Tibial artery (tissue), 4 donors: ENCODE measurements at regions not wholly inside any gene's neighbourhood (a gene's known extent, or its start where the extent isn't known, plus 50 kb on each side); places are given as distances from the start of the nearest gene placed in this dataset.
"Not testable (repeated sequence)": the region's sequence is repeated elsewhere in the genome, so short reads cannot be mapped to it uniquely, and the experiment has no call there.

ENCODE experiments used
- DNase-seq, 2 donors: peaks; one replicate each; pipeline ENCODE4 v3.0.0-alpha.2; 2019
- H3K27ac ChIP-seq, 2 donors: fragments of 200-600 bp; sonication (generic) in 1 of 2; 1 replicate in 1 of 2; 2 replicates in 1 of 2; pipeline ENCODE4 v1.5.1; 2018 to 2019; ENCODE audit warnings: mild to moderate bottlenecking in 1 of 2
- H3K27me3 ChIP-seq, 2 donors: fragments of 200-600 bp; sonication (generic) in 1 of 2; one replicate each; pipeline versions ENCODE4 v1.5.1 to v1.6.0; 2016 to 2019
- H3K36me3 ChIP-seq, 3 donors: fragments of 200-600 bp; sonication (generic) in 2 of 3; one replicate each; pipeline ENCODE4 v1.5.1; 2016 to 2019; ENCODE audit warnings: mild to moderate bottlenecking in 2 of 3
- H3K4me1 ChIP-seq, 4 donors: fragments of 200-600 bp; sonication (generic) in 2 of 4; 1 replicate in 3 of 4; 2 replicates in 1 of 4; pipeline ENCODE4 v1.5.1; 2016 to 2019
- H3K4me3 ChIP-seq, 2 donors: fragments of 200-600 bp; sonication (generic) in 1 of 2; 1 replicate in 1 of 2; 2 replicates in 1 of 2; pipeline ENCODE4 v1.5.1; 2018 to 2019; ENCODE audit warnings: mild to moderate bottlenecking in 2 of 2
- H3K9me3 ChIP-seq, 3 donors: fragments of 200-600 bp; sonication (generic) in 1 of 3; one replicate each; pipeline ENCODE4 v1.5.1; 2016 to 2019
- intact Hi-C: fragments of 100-400 bp; cut with DNase I; formaldehyde crosslinking; loops from one replicate; pipeline ENCODE4 v1.15.0; 2023; ENCODE audit warnings: low total_unique reads
- TF ChIP-seq, protein P1 (sequence below), 2 experiments: fragments of 200-600 bp in 1 of 2; fragments of 450-650 bp in 1 of 2; IDR thresholded peaks; one replicate each; pipeline ENCODE4 v1.5.1; 2017 to 2019; ENCODE audit warnings: antibody characterized with exemption in 2 of 2, mild to moderate bottlenecking in 1 of 2, moderate library complexity in 1 of 2

DNA sequence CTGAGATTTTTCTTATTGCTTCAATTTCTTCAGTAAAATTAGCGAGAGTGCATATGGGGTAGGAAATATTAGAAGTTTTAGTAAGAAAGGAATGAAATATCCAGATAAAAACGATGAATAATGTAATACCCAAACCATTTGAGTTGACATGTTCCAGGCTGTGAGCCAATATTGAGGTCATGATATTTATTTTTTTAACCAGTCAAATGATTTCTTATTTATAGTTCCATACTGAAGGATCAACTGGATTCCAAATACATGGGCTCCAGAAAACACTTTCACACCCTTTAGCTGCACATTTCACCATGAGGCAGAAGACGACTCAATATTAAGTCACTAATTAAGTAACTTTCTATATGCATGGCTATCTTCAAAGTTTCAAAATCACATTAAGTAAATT is 312.5 kb downstream of the PPP1R3A start:
- Histone ChIP-seq H3K4me3 (no peak overlapping the region), H3K36me3 (no peaks in the 10 kb centered on the region), H3K9me3 (no peaks in the 10 kb centered on the region), H3K27ac (no peak overlapping the region), H3K27me3 (no peaks in the 10 kb centered on the region), H3K4me1 (peaks cover 0 to 38% (median 0%) of the 10 kb centered on the region in 4 donors)
- TF ChIP-seq, protein P1, sequence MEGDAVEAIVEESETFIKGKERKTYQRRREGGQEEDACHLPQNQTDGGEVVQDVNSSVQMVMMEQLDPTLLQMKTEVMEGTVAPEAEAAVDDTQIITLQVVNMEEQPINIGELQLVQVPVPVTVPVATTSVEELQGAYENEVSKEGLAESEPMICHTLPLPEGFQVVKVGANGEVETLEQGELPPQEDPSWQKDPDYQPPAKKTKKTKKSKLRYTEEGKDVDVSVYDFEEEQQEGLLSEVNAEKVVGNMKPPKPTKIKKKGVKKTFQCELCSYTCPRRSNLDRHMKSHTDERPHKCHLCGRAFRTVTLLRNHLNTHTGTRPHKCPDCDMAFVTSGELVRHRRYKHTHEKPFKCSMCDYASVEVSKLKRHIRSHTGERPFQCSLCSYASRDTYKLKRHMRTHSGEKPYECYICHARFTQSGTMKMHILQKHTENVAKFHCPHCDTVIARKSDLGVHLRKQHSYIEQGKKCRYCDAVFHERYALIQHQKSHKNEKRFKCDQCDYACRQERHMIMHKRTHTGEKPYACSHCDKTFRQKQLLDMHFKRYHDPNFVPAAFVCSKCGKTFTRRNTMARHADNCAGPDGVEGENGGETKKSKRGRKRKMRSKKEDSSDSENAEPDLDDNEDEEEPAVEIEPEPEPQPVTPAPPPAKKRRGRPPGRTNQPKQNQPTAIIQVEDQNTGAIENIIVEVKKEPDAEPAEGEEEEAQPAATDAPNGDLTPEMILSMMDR (IDR thresholded peaks at IDR 0.05): no peak
- DNase-seq: no peak
- intact Hi-C loops: no loop called here

DNA sequence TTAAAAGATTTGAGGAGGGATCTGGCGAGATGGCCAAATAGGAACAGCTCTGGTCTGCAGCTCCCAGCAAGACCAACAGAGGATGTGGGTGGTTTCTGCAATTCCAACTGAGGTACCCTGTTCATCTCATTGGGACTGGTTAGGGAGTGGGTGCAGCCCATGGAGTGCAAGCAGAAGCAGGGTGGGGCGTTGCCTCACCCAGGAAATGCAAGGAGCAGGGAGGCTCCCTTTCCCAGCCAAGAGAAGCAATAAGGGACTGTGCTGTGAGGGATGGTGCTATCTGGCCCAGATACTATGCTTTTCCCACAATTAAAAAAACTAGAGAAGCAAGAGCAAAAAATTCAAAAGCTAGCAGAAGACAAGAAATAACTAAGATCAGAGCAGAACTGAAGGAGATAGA is 318.4 kb downstream of the PPP1R3A start:
- H3K27ac ChIP-seq, H3K27me3 ChIP-seq, H3K9me3 ChIP-seq, H3K36me3 ChIP-seq, intact Hi-C loops, DNase-seq, H3K4me3 ChIP-seq: not testable (repeated sequence)
- H3K4me1 ChIP-seq: peaks cover 0 to 14% (median 0%) of the 10 kb centered on the region in 4 donors

DNA sequence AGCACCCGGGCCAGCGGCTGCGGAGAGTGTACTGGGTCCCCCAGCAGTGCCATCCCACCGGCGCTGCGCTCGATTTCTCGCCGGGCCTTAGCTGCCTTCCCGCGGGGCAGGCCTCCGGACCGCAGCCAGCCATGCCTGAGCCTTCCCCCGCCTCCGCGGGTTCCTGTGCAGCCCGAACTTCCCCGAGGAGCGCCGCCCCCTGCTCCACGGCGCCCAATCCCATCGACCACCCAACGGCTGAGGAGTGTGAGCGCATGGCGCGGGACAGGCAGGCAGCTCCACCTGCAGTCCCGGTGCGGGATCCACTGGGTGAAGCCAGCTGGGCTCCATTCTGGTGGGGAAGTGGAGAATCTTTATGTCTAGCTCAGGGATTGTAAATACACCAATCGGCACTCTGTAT is 325.4 kb downstream of the PPP1R3A start:
- DNase-seq, intact Hi-C loops, H3K36me3 ChIP-seq: not testable (repeated sequence)

DNA sequence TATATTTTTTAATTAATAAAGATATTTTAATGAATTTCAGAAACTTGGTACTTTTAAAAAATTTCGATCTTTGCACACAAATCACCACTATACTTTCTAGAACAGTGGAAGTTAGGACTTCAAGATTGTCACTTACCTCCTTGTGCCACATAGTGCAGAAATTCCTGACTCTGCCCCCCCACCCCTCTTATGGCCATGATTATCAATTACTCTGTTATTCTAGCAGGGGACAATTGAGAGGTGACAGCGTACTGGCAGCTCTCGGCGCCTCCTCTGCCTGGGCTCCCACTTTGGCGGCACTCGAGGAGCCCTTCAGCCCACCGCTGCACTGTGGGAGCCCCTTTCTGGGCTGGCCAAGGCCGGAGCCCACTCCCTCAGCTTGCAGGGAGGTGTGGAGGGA is 325.9 kb downstream of the PPP1R3A start:
- H3K36me3 ChIP-seq, intact Hi-C loops, H3K4me3 ChIP-seq, H3K27ac ChIP-seq, H3K4me1 ChIP-seq, H3K9me3 ChIP-seq, H3K27me3 ChIP-seq, DNase-seq: not testable (repeated sequence)

More for the DNA sequence above, 325.4 kb downstream of the PPP1R3A start:
- H3K27me3 ChIP-seq, H3K9me3 ChIP-seq, H3K27ac ChIP-seq, H3K4me3 ChIP-seq, H3K4me1 ChIP-seq: not testable (repeated sequence)

DNA sequence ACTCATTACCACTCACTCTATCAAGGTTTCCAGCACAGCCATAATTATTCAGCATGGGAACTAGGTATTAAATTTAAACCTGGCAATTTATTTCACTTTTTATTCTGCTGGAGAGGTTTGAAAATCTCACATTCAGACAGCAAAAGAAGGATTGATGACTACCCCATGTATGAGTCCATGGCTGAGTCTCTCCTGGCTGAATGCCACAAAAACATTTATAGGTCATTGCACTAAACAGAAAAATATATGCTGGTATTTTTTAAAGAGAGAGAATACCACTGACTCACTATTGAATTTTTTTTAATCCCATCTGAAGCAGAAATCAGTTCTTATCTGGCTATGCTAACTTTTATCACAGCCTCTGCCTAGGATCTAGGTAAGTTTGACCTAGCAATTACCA is 336.3 kb downstream of the PPP1R3A start:
- no peak overlapping the region for H3K4me3 ChIP-seq
- TF ChIP-seq, protein P1 (IDR thresholded peaks at IDR 0.05): no peak
- DNase-seq: no peak
- no peak overlapping the region for H3K27ac ChIP-seq
- H3K4me1 ChIP-seq: no peaks in the 10 kb centered on the region
- H3K9me3 ChIP-seq: no peaks in the 10 kb centered on the region
- intact Hi-C loops: no loop called here
- no peaks in the 10 kb centered on the region for H3K27me3 ChIP-seq
- no peaks in the 10 kb centered on the region for H3K36me3 ChIP-seq

DNA sequence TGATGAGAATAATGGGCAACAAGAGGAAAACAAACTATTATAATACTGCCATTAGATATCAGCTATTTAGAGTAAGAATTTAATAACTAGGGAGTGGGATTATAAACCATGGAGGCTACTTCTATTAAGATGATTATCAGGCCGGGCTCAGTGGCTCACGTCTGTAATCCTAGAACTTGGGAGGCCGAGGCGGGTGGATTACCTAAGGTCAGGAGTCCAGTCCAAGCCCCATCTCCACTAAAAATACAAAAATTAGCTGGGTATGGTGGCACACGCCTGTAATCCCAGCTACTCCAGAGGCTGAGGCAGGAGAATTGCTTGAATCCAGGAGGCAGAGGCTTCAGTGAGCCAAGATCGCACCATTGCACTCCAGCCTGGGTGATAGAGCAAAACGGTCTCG is 355.6 kb downstream of the PPP1R3A start:
- DNase-seq, H3K36me3 ChIP-seq, H3K27me3 ChIP-seq, H3K27ac ChIP-seq, intact Hi-C loops, H3K4me3 ChIP-seq, H3K9me3 ChIP-seq: not testable (repeated sequence)
- H3K4me1 ChIP-seq: peaks cover 0 to 21% (median 6%) of the 10 kb centered on the region in 4 donors

DNA sequence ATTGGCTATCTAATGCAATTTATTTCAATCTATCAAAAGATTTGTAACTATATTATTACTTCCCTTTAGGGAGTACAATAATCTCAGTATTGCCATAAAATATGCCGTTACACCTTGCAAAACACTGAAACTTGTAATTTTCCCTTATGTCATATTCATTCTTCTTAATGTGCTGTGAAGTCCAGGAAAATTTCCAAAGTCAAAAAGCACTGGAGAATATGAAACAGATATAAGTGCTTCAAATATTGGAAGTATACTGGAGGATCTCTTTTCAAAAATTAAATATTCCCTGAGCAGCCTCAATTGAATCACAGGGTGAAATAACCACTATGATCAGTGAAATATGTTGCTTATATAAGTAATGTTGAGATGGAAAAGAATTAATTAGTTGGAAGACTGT is 356.0 kb downstream of the PPP1R3A start:
- H3K27ac ChIP-seq: peak overlapping the region in 1 of 2 donors; percentile 27
- H3K27me3 ChIP-seq: no peaks in the 10 kb centered on the region
- DNase-seq: no peak
- H3K36me3 ChIP-seq: no peaks in the 10 kb centered on the region
- H3K4me3 ChIP-seq: no peak overlapping the region
- TF ChIP-seq, protein P1 (IDR thresholded peaks at IDR 0.05): no peak
- H3K9me3 ChIP-seq: no peaks in the 10 kb centered on the region
- intact Hi-C loops: no loop called here
- peaks cover 0 to 21% (median 6%) of the 10 kb centered on the region in 4 donors for H3K4me1 ChIP-seq

DNA sequence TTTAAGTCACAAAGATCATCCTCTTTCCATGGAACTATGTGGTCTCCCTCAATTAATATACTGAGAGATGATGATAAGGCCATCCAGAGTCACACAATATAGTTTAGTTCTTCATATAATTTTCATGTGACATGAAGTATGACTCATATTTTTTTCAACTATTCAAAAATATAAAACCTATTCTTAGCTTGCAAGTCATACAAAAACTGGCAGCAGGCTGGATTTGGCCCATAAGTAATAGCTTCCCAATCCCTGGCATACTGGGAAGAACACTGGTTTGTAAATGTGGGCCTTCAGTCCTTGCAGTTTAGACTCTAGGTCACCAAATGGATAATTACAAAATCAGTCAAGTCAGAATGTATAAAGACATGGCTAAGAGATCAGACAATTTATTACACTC is 356.6 kb downstream of the PPP1R3A start:
- intact Hi-C loops: no loop called here
- peaks cover 0 to 21% (median 6%) of the 10 kb centered on the region in 4 donors for H3K4me1 ChIP-seq
- TF ChIP-seq, protein P1 (IDR thresholded peaks at IDR 0.05): no peak
- no peaks in the 10 kb centered on the region for H3K9me3 ChIP-seq
- no peaks in the 10 kb centered on the region for H3K27me3 ChIP-seq
- H3K27ac ChIP-seq: peak overlapping the region; percentile 27 to 42
- H3K4me3 ChIP-seq: no peak overlapping the region
- no peaks in the 10 kb centered on the region for H3K36me3 ChIP-seq
- DNase-seq: no peak
